ENCODE measurements at regions not wholly inside any gene's neighbourhood (a gene's known extent, or its start where the extent isn't known, plus 50 kb on each side); places are given as distances from the start of the nearest gene placed in this dataset.

DNA sequence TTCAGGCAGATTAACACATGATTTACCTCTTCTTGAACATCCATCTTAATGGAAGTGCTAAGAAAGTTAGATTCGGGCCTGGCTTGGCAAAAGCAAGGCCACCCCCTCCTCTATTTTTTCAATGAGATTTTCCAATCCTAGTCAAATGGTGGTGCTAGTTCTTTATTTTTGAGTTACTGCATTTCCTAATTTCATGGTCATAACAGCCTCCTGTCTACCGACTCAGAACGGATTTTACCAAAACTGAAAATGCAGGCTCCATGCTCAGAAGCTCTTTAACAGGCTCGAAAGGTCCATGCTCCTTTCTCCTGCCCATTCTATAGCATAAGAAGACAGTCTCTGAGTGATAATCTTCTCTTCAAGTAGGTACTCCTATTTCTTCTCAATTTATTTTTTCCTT lies 117.2 kb upstream of the ESR1 start:
- Histone ChIP-seq H3F3A (ENCODE audit: insufficient read depth) (no peaks in the 10 kb centered on the region), H3K79me2 (ENCODE audit: insufficient read depth, low read length) (no peaks in the 10 kb centered on the region), H3K27me3 (ENCODE audit: low read length) (no peaks in the 10 kb centered on the region), H3K36me3 (ENCODE audit: low read length) (no peaks in the 10 kb centered on the region), H3K27ac (ENCODE audit: low read depth, low read length) (no peak overlapping the region), H3K9me2 (replicated peaks; ENCODE audit: insufficient read depth, low read length) (no peaks in the 10 kb centered on the region), H4K20me1 (ENCODE audit: low read depth, low read length) (no peaks in the 10 kb centered on the region), H3K4me3 (ENCODE audit: insufficient read depth, low read length, poor library complexity, severe bottlenecking) (no peak overlapping the region), H2AFZ (ENCODE audit: low read depth, low read length, severe bottlenecking) (no peak overlapping the region), H3K9ac (ENCODE audit: low read length) (no peak overlapping the region), H3K4me2 (ENCODE audit: low read depth, low read length, poor library complexity, severe bottlenecking) (no peak overlapping the region), H3K9me3 (ENCODE audit: insufficient read depth, low read length) (no peaks in the 10 kb centered on the region)
- TF ChIP-seq EZH2phosphoT487 (conservative IDR thresholded peaks at IDR 0.05; ENCODE audit: low read length), result no peak
- TF ChIP-seq, protein P1, sequence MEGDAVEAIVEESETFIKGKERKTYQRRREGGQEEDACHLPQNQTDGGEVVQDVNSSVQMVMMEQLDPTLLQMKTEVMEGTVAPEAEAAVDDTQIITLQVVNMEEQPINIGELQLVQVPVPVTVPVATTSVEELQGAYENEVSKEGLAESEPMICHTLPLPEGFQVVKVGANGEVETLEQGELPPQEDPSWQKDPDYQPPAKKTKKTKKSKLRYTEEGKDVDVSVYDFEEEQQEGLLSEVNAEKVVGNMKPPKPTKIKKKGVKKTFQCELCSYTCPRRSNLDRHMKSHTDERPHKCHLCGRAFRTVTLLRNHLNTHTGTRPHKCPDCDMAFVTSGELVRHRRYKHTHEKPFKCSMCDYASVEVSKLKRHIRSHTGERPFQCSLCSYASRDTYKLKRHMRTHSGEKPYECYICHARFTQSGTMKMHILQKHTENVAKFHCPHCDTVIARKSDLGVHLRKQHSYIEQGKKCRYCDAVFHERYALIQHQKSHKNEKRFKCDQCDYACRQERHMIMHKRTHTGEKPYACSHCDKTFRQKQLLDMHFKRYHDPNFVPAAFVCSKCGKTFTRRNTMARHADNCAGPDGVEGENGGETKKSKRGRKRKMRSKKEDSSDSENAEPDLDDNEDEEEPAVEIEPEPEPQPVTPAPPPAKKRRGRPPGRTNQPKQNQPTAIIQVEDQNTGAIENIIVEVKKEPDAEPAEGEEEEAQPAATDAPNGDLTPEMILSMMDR (IDR thresholded peaks at IDR 0.05; ENCODE audit: insufficient read depth, low read length, poor library complexity, severe bottlenecking), result no peak

DNA sequence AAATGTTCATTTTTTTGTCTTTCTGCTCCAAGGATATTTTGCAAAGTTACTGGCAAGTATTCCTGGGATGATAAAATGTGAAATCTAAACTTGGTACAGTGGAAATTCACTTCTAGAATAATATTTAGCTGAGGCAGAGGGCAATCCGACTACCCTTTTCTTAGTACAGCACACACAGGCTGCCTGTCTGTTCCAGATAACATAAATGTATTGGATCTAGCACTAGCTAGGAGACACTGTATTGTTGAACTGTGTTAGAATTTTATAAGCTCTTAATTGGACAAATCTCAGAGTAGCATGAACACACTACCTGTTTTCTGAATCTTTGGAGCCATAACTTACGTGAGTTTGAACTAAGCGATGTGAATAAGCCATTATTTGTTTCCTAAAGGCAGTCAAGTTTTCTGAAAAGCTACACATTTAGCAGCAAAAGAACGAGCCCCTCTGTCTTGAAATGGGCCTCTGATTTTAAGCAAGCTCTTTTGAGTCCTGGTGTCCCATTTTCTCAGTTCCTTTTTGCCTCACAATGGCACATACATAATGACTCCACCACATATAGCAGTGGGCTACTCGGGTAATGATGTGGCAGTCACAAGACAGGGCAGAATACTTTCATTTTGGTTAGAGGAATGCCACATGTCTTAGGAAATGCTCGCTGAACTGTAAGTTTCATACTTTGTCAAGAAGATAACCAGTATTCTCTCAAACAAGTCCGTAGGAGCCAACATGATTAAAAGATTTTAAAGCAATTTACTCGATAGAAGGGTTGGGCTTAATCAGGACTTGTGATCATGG lies 116.5 kb upstream of the ESR1 start:
- H3K27ac ChIP-seq (ENCODE audit: low read depth, low read length), result no peak overlapping the region
- H3K4me3 ChIP-seq (ENCODE audit: insufficient read depth, low read length, poor library complexity, severe bottlenecking), result no peak overlapping the region
- no peak overlapping the region for H2AFZ ChIP-seq (ENCODE audit: low read depth, low read length, severe bottlenecking)

DNA sequence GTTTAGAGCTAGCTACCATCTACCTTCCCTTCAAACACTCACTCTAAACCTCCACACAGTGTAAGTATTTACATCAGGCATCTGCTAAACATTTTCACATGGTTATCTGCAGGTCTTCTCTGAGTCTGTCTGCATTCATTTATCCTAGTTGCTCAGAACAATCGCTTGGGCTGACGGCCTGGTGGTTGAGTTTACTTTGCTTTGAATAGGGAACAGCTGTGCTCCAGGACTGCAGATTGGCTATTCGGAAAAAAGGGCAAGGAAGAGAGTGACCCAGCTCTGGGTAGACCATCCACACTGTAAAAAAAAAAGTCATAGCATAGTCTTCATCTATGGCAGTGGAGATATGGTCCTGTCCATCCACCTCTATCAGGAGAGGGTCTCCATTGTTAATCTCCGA lies 115.3 kb upstream of the ESR1 start:
- Histone ChIP-seq H3K27me3 (ENCODE audit: low read length) (no peaks in the 10 kb centered on the region), H3K36me3 (ENCODE audit: low read length) (no peaks in the 10 kb centered on the region), H3K9me2 (replicated peaks; ENCODE audit: insufficient read depth, low read length) (no peaks in the 10 kb centered on the region), H4K20me1 (ENCODE audit: low read depth, low read length) (no peaks in the 10 kb centered on the region), H2AFZ (ENCODE audit: low read depth, low read length, severe bottlenecking) (no peak overlapping the region), H3K4me2 (ENCODE audit: low read depth, low read length, poor library complexity, severe bottlenecking) (no peak overlapping the region), H3F3A (ENCODE audit: insufficient read depth) (no peaks in the 10 kb centered on the region), H3K79me2 (ENCODE audit: insufficient read depth, low read length) (no peaks in the 10 kb centered on the region), H3K9me3 (ENCODE audit: insufficient read depth, low read length) (no peaks in the 10 kb centered on the region), H3K27ac (ENCODE audit: low read depth, low read length) (no peak overlapping the region), H3K9ac (ENCODE audit: low read length) (no peak overlapping the region), H3K4me3 (ENCODE audit: insufficient read depth, low read length, poor library complexity, severe bottlenecking) (no peak overlapping the region)
- TF ChIP-seq EZH2phosphoT487 (conservative IDR thresholded peaks at IDR 0.05; ENCODE audit: low read length), result no peak
- TF ChIP-seq, protein P1 (IDR thresholded peaks at IDR 0.05; ENCODE audit: insufficient read depth, low read length, poor library complexity, severe bottlenecking), result no peak

More for the DNA sequence above, 116.5 kb upstream of the ESR1 start:
- no peaks in the 10 kb centered on the region for H3K9me2 ChIP-seq (replicated peaks; ENCODE audit: insufficient read depth, low read length)
- no peak overlapping the region for H3K4me2 ChIP-seq (ENCODE audit: low read depth, low read length, poor library complexity, severe bottlenecking)
- H3K79me2 ChIP-seq (ENCODE audit: insufficient read depth, low read length), result no peaks in the 10 kb centered on the region
- H3K9me3 ChIP-seq (ENCODE audit: insufficient read depth, low read length), result no peaks in the 10 kb centered on the region
- H3K9ac ChIP-seq (ENCODE audit: low read length), result no peak overlapping the region
- no peaks in the 10 kb centered on the region for H3K36me3 ChIP-seq (ENCODE audit: low read length)
- H3F3A ChIP-seq (ENCODE audit: insufficient read depth), result no peaks in the 10 kb centered on the region
- H4K20me1 ChIP-seq (ENCODE audit: low read depth, low read length), result no peaks in the 10 kb centered on the region
- no peak for TF ChIP-seq EZH2phosphoT487 (conservative IDR thresholded peaks at IDR 0.05; ENCODE audit: low read length)
- TF ChIP-seq, protein P1 (IDR thresholded peaks at IDR 0.05; ENCODE audit: insufficient read depth, low read length, poor library complexity, severe bottlenecking), result no peak
- no peaks in the 10 kb centered on the region for H3K27me3 ChIP-seq (ENCODE audit: low read length)

Data from SU-DHL-6 (cell line).